CD4-positive, alpha-beta T cell (primary cell): ENCODE measurements at regions not wholly inside any gene's neighbourhood (a gene's known extent, or its start where the extent isn't known, plus 50 kb on each side); places are given as distances from the start of the nearest gene placed in this dataset.

Source experiments
- ATAC-seq: fragments of 200-7000 bp; cut with Tn5 transposase; one replicate; pipeline ENCODE4 v1.10.0; 2022; ENCODE audit warnings: mild to moderate bottlenecking; ENCODE audit not compliant: poor library complexity
- CTCF ChIA-PET: fragments of 350-600 bp; sonication (Branson Sonifier 250); formaldehyde crosslinking; loops from one replicate; lab custom pipeline; 2021; ENCODE audit warnings: antibody characterized with exemption, inconsistent platforms; lab: Charles Lee
- POLR2A ChIA-PET: fragments of 350-600 bp; sonication (Branson Sonifier 250); formaldehyde crosslinking; loops from one replicate; lab custom pipeline; 2021; ENCODE audit warnings: antibody characterized with exemption, inconsistent platforms; lab: Charles Lee
- DNase-seq, 14 experiments: peaks; one replicate each; pipeline ENCODE4 v3.0.0-alpha.2; 2013 to 2020; ENCODE audit warnings: mixed read lengths in 2 of 14
- H3K27ac ChIP-seq, 2 donors: one replicate each; pipeline versions ENCODE4 v1.5.1 to v1.7.0; 2013; ENCODE audit warnings: low read length in 2 of 2, low read depth in 1 of 2, mild to moderate bottlenecking in 1 of 2
- H3K27me3 ChIP-seq, 2 experiments: 1 replicate in 1 of 2; 2 replicates in 1 of 2; pipeline versions ENCODE4 v1.6.1 to v1.7.0; 2013; ENCODE audit warnings: low read length in 2 of 2, control low read depth in 1 of 2, mild to moderate bottlenecking in 1 of 2, moderate library complexity in 1 of 2; ENCODE audit not compliant: insufficient read depth in 2 of 2, control insufficient read depth in 1 of 2
- H3K36me3 ChIP-seq: one replicate; pipeline ENCODE4 v1.6.1; 2013; ENCODE audit warnings: low read length, control low read depth; ENCODE audit not compliant: insufficient read depth
- H3K4me1 ChIP-seq: one replicate; pipeline ENCODE4 v1.6.1; 2013; ENCODE audit warnings: low read length, control low read depth; ENCODE audit not compliant: insufficient read depth
- H3K4me3 ChIP-seq: one replicate; pipeline ENCODE4 v1.5.1; 2013; ENCODE audit warnings: mild to moderate bottlenecking, low read length, moderate library complexity
- H3K9me3 ChIP-seq, 2 experiments: 1 replicate in 1 of 2; 2 replicates in 1 of 2; pipeline versions ENCODE4 v1.6.1 to v1.7.0; 2013; ENCODE audit warnings: low read length in 2 of 2, mild to moderate bottlenecking in 2 of 2, control low read depth in 1 of 2, moderate library complexity in 1 of 2; ENCODE audit not compliant: control insufficient read depth in 1 of 2, insufficient read depth in 1 of 2
- H3K27ac Mint-ChIP-seq: one replicate; pipeline ENCODE4 v1.8.0; 2020; ENCODE audit warnings: mixed read lengths
- H3K27me3 Mint-ChIP-seq: one replicate; pipeline ENCODE4 v1.8.0; 2021; ENCODE audit warnings: mixed read lengths
- H3K36me3 Mint-ChIP-seq: one replicate; pipeline ENCODE4 v1.8.0; 2021; ENCODE audit warnings: low read depth, mixed read lengths
- H3K4me1 Mint-ChIP-seq: one replicate; pipeline ENCODE4 v1.8.0; 2021; ENCODE audit warnings: low read depth, mixed read lengths
- H3K4me3 Mint-ChIP-seq: one replicate; pipeline ENCODE4 v1.8.0; 2020; ENCODE audit warnings: mild to moderate bottlenecking, mixed read lengths
- H3K9me3 Mint-ChIP-seq: one replicate; pipeline ENCODE4 v1.8.0; 2020; ENCODE audit warnings: mixed read lengths
- CTCF ChIP-seq: fragments of 200-600 bp; IDR thresholded peaks from one replicate; pipeline ENCODE4 v1.8.0; 2022; ENCODE audit warnings: antibody characterized with exemption, mild to moderate bottlenecking
- intact Hi-C, 2 experiments: fragments of 100-400 bp; cut with DNase I in 1 of 2; cut with micrococcal nuclease in 1 of 2; formaldehyde crosslinking; loops; one replicate each; pipeline versions ENCODE4 v1.15.1 to v1.9.0; 2023 to 2025; cut with DNase I, micrococcal nuclease

- H3K36me3 ChIP-seq = no peaks in the 10 kb centered on the region
- no peak for TF ChIP-seq CTCF
Observed at GRCh38 chr6:96410467-96410866, 111.1 kb upstream of the UFL1 start.

GRCh38 chr6:96420294-96420693 lies 101.3 kb upstream of the UFL1 start:
- DNase-seq (no peak), ATAC-seq (no peak)
- Mint-ChIP-seq H3K4me1 (no peaks in the 10 kb centered on the region), H3K4me3 (no peak overlapping the region), H3K27me3 (peaks cover 3% of the 10 kb centered on the region), H3K27ac (no peak overlapping the region), H3K36me3 (no peaks in the 10 kb centered on the region), H3K9me3 (peaks cover 4% of the 10 kb centered on the region)
- intact Hi-C loops = no loop called here
- Histone ChIP-seq H3K9me3 (peaks cover 0 to 7% of the 10 kb centered on the region in 2 experiments), H3K27me3 (no peaks in the 10 kb centered on the region), H3K27ac (no peak overlapping the region), H3K4me3 (no peak overlapping the region), H3K4me1 (no peaks in the 10 kb centered on the region), H3K36me3 (no peaks in the 10 kb centered on the region)
- TF ChIP-seq CTCF = no peak
- ChIA-PET POLR2A (no interaction called here), CTCF (no interaction called here)

More at GRCh38 chr6:96410467-96410866, 111.1 kb upstream of the UFL1 start:
- Mint-ChIP-seq H3K4me1 (no peaks in the 10 kb centered on the region), H3K27ac (no peak overlapping the region), H3K9me3 (peaks cover 2% of the 10 kb centered on the region), H3K36me3 (no peaks in the 10 kb centered on the region), H3K4me3 (no peak overlapping the region), H3K27me3 (peaks cover 18% of the 10 kb centered on the region)
- no peak overlapping the region for H3K4me3 ChIP-seq
- H3K9me3 ChIP-seq = no peaks in the 10 kb centered on the region
- ChIA-PET CTCF (no interaction called here), POLR2A (no interaction called here)
- DNase-seq (no peak), ATAC-seq (no peak)
- H3K27me3 ChIP-seq = no peaks in the 10 kb centered on the region
- intact Hi-C loops = no loop called here
- no peaks in the 10 kb centered on the region for H3K4me1 ChIP-seq
- no peak overlapping the region for H3K27ac ChIP-seq

- TF ChIP-seq CTCF = no peak
- Histone ChIP-seq H3K27ac (no peak overlapping the region), H3K36me3 (no peaks in the 10 kb centered on the region), H3K4me3 (no peak overlapping the region), H3K27me3 (no peaks in the 10 kb centered on the region), H3K4me1 (no peaks in the 10 kb centered on the region), H3K9me3 (peaks cover 14 to 22% of the 10 kb centered on the region in 2 experiments)
- Mint-ChIP-seq H3K9me3 (peaks cover 17% of the 10 kb centered on the region), H3K4me1 (no peaks in the 10 kb centered on the region), H3K4me3 (no peak overlapping the region), H3K27me3 (peaks cover 7% of the 10 kb centered on the region), H3K27ac (no peak overlapping the region), H3K36me3 (peaks cover 6% of the 10 kb centered on the region)
- POLR2A ChIA-PET = no interaction called here
- DNase-seq = no peak
- no peak for ATAC-seq
- intact Hi-C loops = no loop called here
- CTCF ChIA-PET = no interaction called here
Observed at GRCh38 chr6:96433950-96434349, 87.7 kb upstream of the UFL1 start.
